ENCODE measurements at regions not wholly inside any gene's neighbourhood (a gene's known extent, or its start where the extent isn't known, plus 50 kb on each side); places are given as distances from the start of the nearest gene placed in this dataset.
A peak's percentile ranks its signal among the peaks of the same experiment; 100 is the strongest.

- peaks cover 55 to 81% of the 10 kb centered on the region in 2 donors for H3K9me3 ChIP-seq (replicated peaks in 1 of 2; ENCODE audit: control insufficient read depth in 1 of 2, insufficient read depth in 1 of 2, low read length in 2 of 2)
- no peaks in the 10 kb centered on the region for H3K27me3 ChIP-seq (ENCODE audit: control insufficient read depth in 2 of 2, insufficient read depth in 2 of 2, low read length in 2 of 2)
- H3K4me1 ChIP-seq (ENCODE audit: control insufficient read depth in 1 of 2, insufficient read depth in 2 of 2, low read length in 2 of 2), result peaks cover 0 to 9% of the 10 kb centered on the region in 2 donors
- no peak overlapping the region for H2AFZ ChIP-seq (ENCODE audit: insufficient read depth, low read depth, low read length, poor library complexity, severe bottlenecking)
- H4K20me1 ChIP-seq (ENCODE audit: insufficient read depth, low read length), result no peaks in the 10 kb centered on the region
- intact Hi-C loops (cut with micrococcal nuclease), result no loop called here
- no peak overlapping the region for H3K4me3 ChIP-seq (replicated peaks in 1 of 3; ENCODE audit: low read depth in 2 of 3, low read length in 3 of 3)
- Mint-ChIP-seq H3K4me1 (peaks cover 2% of the 10 kb centered on the region), H3K9me3 (peaks cover 37 to 68% (median 58%) of the 10 kb centered on the region in 7 donors), H3K36me3 (no peaks in the 10 kb centered on the region), H3K27ac (peak overlapping the region in 1 of 7 donors; percentile 64), H3K4me3 (no peak overlapping the region), H3K27me3 (ENCODE audit: low read depth in 3 of 3) (no peaks in the 10 kb centered on the region)
- H3K4me2 ChIP-seq (replicated peaks; ENCODE audit: extremely low read depth, low read length, poor library complexity, severe bottlenecking), result no peak overlapping the region
- TF ChIP-seq, protein P1, sequence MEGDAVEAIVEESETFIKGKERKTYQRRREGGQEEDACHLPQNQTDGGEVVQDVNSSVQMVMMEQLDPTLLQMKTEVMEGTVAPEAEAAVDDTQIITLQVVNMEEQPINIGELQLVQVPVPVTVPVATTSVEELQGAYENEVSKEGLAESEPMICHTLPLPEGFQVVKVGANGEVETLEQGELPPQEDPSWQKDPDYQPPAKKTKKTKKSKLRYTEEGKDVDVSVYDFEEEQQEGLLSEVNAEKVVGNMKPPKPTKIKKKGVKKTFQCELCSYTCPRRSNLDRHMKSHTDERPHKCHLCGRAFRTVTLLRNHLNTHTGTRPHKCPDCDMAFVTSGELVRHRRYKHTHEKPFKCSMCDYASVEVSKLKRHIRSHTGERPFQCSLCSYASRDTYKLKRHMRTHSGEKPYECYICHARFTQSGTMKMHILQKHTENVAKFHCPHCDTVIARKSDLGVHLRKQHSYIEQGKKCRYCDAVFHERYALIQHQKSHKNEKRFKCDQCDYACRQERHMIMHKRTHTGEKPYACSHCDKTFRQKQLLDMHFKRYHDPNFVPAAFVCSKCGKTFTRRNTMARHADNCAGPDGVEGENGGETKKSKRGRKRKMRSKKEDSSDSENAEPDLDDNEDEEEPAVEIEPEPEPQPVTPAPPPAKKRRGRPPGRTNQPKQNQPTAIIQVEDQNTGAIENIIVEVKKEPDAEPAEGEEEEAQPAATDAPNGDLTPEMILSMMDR (IDR thresholded peaks at IDR 0.05), result no peak
- H3K27ac ChIP-seq (ENCODE audit: low read depth in 1 of 2, low read length in 2 of 2), result no peak overlapping the region
- DNase-seq, result no peak
- no peak overlapping the region for H3K9ac ChIP-seq (ENCODE audit: insufficient read depth, low read length, poor library complexity, severe bottlenecking)
- no peaks in the 10 kb centered on the region for H3K36me3 ChIP-seq (replicated peaks in 1 of 2; ENCODE audit: control insufficient read depth in 1 of 2, insufficient read depth in 2 of 2, low read length in 2 of 2)
- WGBS (ENCODE audit: insufficient coverage), result no CpG with 5 or more reads among the region's 5 CpGs
- no peaks in the 10 kb centered on the region for H3K79me2 ChIP-seq (ENCODE audit: insufficient read depth, low read length)
These were observed 552.8 kb upstream of the PKDCC start for GRCh38 chr2:41495050-41495449.

DNA sequence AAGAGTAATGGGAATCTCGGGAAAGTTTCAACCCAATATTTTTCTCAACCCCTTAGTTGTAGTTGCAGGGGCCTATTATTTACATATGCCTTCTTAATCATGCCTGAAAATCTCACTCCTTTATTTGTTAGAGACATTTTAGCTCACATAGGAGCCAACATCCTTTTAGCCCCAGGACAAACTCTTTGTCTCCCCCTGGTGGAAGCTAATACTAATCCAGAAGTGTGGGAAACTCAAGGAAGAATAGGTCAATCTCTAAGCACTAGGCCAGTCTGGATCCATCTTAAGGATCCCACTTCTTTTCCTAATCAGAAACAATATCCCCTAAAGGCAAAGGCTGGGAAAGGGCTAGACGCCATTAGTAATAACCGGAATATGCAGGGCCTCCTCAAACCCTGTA is 550.9 kb upstream of the PKDCC start:
- TF ChIP-seq, protein P1 (IDR thresholded peaks at IDR 0.05), result no peak
- H3K9ac ChIP-seq (ENCODE audit: insufficient read depth, low read length, poor library complexity, severe bottlenecking), result no peak overlapping the region
- WGBS (ENCODE audit: insufficient coverage), result 100% methylated on average over 2 of the region's 3 CpGs
- no peaks in the 10 kb centered on the region for H3K36me3 Mint-ChIP-seq
- H3K27ac Mint-ChIP-seq, result no peak overlapping the region
- no peak overlapping the region for H2AFZ ChIP-seq (ENCODE audit: insufficient read depth, low read depth, low read length, poor library complexity, severe bottlenecking)
- H3K9me3 Mint-ChIP-seq, result peaks cover 44 to 86% (median 73%) of the 10 kb centered on the region in 7 donors
- H3K27me3 ChIP-seq (ENCODE audit: control insufficient read depth in 2 of 2, insufficient read depth in 2 of 2, low read length in 2 of 2), result no peaks in the 10 kb centered on the region
- H3K9me3 ChIP-seq (replicated peaks in 1 of 2; ENCODE audit: control insufficient read depth in 1 of 2, insufficient read depth in 1 of 2, low read length in 2 of 2), result peaks cover 56 to 92% of the 10 kb centered on the region in 2 donors
- peaks cover 0 to 9% of the 10 kb centered on the region in 2 donors for H3K4me1 ChIP-seq (ENCODE audit: control insufficient read depth in 1 of 2, insufficient read depth in 2 of 2, low read length in 2 of 2)
- no peak overlapping the region for H3K4me3 Mint-ChIP-seq
- H3K4me3 ChIP-seq (replicated peaks in 1 of 3; ENCODE audit: low read depth in 2 of 3, low read length in 3 of 3), result no peak overlapping the region
- no peaks in the 10 kb centered on the region for H3K79me2 ChIP-seq (ENCODE audit: insufficient read depth, low read length)
- no peak for DNase-seq
- intact Hi-C loops (cut with micrococcal nuclease), result no loop called here
- no peaks in the 10 kb centered on the region for H4K20me1 ChIP-seq (ENCODE audit: insufficient read depth, low read length)
- peaks cover 0 to 1% (median 0%) of the 10 kb centered on the region in 3 donors for H3K27me3 Mint-ChIP-seq (ENCODE audit: low read depth in 3 of 3)
- H3K27ac ChIP-seq (ENCODE audit: low read depth in 1 of 2, low read length in 2 of 2), result no peak overlapping the region
- no peak overlapping the region for H3K4me2 ChIP-seq (replicated peaks; ENCODE audit: extremely low read depth, low read length, poor library complexity, severe bottlenecking)
- H3K4me1 Mint-ChIP-seq, result peaks cover 2% of the 10 kb centered on the region
- no peaks in the 10 kb centered on the region for H3K36me3 ChIP-seq (replicated peaks in 1 of 2; ENCODE audit: control insufficient read depth in 1 of 2, insufficient read depth in 2 of 2, low read length in 2 of 2)
